Testis (tissue), 2 donors: ENCODE measurements at regions not wholly inside any gene's neighbourhood (a gene's known extent, or its start where the extent isn't known, plus 50 kb on each side); places are given as distances from the start of the nearest gene placed in this dataset.

Source experiments
- POLR2A ChIP-seq: fragments of 450-650 bp; IDR thresholded peaks from one replicate; pipeline ENCODE4 v1.6.1; 2017; ENCODE audit warnings: antibody characterized with exemption, mild to moderate bottlenecking, moderate library complexity
- TF ChIP-seq, protein P1 (sequence below), 3 experiments: fragments of 450-650 bp in 2 of 3; fragments of 200-600 bp in 1 of 3; sonication (generic) in 1 of 3; IDR thresholded peaks; one replicate each; pipeline ENCODE4 v1.5.1; 2016 to 2019; ENCODE audit warnings: antibody characterized with exemption in 3 of 3, mild to moderate bottlenecking in 2 of 3, moderate library complexity in 1 of 3

GRCh38 chr3:54064486-54064885 is 57.9 kb upstream of the CACNA2D3 start:
- TF ChIP-seq, protein P1, sequence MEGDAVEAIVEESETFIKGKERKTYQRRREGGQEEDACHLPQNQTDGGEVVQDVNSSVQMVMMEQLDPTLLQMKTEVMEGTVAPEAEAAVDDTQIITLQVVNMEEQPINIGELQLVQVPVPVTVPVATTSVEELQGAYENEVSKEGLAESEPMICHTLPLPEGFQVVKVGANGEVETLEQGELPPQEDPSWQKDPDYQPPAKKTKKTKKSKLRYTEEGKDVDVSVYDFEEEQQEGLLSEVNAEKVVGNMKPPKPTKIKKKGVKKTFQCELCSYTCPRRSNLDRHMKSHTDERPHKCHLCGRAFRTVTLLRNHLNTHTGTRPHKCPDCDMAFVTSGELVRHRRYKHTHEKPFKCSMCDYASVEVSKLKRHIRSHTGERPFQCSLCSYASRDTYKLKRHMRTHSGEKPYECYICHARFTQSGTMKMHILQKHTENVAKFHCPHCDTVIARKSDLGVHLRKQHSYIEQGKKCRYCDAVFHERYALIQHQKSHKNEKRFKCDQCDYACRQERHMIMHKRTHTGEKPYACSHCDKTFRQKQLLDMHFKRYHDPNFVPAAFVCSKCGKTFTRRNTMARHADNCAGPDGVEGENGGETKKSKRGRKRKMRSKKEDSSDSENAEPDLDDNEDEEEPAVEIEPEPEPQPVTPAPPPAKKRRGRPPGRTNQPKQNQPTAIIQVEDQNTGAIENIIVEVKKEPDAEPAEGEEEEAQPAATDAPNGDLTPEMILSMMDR (IDR thresholded peaks at IDR 0.05), result no peak
- no peak for TF ChIP-seq POLR2A
